HG02642 (cell line): ENCODE measurements at regions not wholly inside any gene's neighbourhood (a gene's known extent, or its start where the extent isn't known, plus 50 kb on each side); places are given as distances from the start of the nearest gene placed in this dataset.

Experiments
- ATAC-seq: cut with Tn5 transposase; IDR thresholded peaks from one replicate; pipeline ENCODE4 v1.9.1; 2021; ENCODE audit warnings: mild to moderate bottlenecking; ENCODE audit not compliant: unreplicated experiment, poor library complexity

DNA sequence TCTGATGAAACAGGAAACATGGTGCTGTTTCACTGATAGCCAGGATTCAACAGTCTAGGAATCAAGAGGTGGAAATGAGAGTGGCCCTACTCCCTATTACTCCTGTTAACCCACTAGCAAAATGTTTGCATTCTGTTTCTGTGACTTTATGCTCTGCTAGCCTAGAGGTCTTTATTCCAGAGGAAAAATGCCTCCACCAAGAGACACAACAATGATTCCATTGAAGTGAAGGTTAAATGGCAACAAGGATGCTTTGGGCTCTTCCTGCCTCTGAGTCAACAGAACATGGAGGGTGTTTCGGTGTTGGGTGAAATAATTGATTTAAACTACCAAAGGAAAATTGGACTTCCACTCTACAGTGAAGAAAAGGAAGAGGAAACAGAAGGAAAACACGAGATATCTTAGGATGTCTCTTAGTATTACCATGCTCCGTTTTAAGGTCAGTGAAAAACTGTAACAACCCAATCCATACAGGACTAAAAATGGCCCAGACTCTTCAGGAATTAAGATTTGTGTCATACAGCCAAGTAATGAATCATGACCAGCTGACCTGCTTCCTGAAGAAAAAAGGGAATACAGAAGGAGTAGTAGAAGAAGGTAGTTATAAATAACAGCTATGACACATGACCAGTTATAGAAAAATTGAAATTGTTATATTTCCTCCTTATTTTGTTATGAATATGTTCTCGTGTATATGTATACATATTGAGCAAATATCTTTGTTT is 1237.8 kb downstream of the NCAM2 start:
- no peak for ATAC-seq

DNA sequence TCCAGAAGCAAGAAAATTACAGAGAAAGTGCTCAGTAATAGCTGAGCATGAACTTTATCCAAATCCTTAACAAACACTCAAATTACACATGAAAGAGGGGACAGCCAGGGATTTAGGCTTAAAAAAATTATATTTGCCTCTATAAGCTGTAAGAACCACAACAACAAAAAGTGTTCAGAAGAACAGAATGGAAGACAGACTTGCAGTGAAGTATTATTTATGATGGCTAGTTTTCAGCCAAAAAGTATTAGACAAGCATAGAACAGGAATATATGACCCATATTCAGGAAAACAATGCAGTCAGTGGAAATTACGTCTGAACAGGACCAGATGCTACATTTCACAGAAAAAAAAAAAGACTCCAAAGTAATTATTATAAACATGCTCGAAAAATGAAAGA is 1246.3 kb downstream of the NCAM2 start:
- ATAC-seq: no peak

DNA sequence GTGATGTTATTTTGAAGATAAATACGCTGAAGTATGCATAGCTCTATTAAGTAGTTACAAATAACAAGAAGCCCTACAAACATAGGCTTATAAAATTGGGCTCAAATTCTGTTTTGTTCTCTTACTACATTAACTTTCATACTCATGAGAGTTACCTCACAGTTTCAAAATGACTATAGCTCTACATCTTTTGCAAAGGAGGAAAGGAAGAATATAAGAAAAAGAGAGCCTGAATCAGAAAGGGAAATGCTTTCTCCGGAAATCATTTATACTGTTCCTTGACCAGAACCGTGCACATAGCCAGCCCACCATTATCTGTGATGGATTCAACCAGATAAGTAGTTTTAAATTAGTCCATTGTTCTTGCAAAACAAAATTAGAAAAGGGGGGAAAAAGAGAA is 1252.1 kb downstream of the NCAM2 start:
- ATAC-seq: no peak

- ATAC-seq: no peak
These were observed 1255.6 kb downstream of the NCAM2 start for GRCh38 chr21:22253761-22254160.

DNA sequence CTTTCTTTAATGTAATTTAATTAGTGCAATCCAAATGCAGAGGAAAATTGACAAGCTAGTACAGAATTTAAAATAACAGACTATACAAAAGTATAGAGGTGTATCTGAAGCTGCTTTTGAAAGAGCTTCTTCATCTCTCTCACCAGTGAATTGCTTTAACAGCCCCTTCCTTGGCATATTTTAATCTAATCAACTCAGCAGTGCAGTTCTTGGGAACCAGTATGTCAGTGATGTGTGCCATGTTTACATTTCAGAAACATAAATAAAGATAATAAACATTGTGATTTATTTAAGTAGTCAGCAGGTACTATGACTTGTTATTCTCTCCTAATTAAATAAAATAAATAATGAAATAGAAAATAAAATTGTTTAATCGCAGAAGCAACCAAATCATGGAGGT is 1260.6 kb downstream of the NCAM2 start:
- ATAC-seq: no peak

GRCh38 chr21:22260274-22260673 is 1262.1 kb downstream of the NCAM2 start:
- ATAC-seq: no peak

- no peak for ATAC-seq
These were observed 1265.7 kb downstream of the NCAM2 start for GRCh38 chr21:22263890-22264289.

GRCh38 chr21:22277341-22277740 is 1279.1 kb downstream of the NCAM2 start:
- no peak for ATAC-seq

DNA sequence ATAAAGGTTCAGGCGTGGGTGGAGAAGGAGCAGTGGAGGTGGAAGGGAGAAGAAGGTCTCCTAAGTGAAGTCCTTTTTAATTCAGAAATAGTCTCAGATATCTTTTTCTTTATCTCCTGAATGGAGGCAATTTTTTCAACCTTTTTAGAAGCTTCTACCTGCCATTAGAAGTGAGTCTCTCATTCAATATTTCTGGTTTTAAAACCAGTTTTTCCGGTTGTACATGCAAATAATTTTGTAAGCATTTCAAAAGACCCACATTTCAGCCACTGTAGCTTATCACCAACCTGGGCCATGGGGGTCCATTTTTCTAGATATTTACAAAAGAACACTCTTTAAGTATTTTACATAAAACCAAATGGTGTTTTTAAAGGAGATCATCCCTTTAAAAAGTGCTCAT is 1280.2 kb downstream of the NCAM2 start:
- ATAC-seq: no peak

DNA sequence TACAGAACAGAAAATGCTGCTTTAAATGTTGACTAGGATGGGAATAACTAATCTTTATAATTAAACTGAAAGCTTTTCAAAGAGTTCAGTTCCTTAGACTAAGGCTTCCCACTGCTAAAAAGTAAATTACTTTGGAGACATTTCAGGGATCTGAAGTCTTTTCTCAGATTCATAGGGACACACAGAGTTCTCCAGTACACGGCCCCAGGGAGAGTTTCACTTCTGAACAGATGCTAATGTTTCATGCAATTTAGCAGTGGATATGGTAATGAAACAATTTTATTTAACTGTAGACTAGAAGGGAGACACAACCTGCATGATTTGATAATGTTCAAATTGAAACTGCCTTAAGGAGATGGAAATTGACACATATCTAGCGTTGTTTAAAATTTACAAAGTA is 1282.6 kb downstream of the NCAM2 start:
- ATAC-seq: no peak

- ATAC-seq: no peak
These were observed 1290.8 kb downstream of the NCAM2 start for GRCh38 chr21:22288885-22289499.

- ATAC-seq: no peak
These were observed 1293.9 kb downstream of the NCAM2 start for GRCh38 chr21:22292144-22292543.

GRCh38 chr21:22297575-22297974 is 1299.4 kb downstream of the NCAM2 start:
- no peak for ATAC-seq

- no peak for ATAC-seq
These were observed 1313.7 kb downstream of the NCAM2 start for GRCh38 chr21:22311741-22312462.

- no peak for ATAC-seq
These were observed 1316.8 kb downstream of the NCAM2 start for GRCh38 chr21:22314963-22315362.

DNA sequence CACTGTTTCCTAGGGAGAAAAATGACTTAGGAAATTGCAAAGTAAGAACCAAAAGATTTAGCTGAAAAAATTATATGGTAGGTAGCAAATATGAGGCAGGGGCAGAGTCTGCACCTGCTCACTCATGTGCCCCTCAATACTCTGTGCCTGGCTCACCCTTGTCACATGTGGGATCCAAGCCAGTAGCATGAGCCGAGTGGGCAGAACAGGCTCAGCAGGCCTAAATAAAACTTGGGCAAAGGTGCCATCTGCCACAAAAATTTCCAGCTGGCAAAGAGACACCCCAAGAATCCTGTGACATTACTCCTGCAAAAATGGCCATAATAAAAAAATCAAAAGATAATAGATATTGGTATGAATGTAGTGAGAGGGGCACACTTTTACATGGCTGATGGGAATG is 1321.2 kb downstream of the NCAM2 start:
- no peak for ATAC-seq

DNA sequence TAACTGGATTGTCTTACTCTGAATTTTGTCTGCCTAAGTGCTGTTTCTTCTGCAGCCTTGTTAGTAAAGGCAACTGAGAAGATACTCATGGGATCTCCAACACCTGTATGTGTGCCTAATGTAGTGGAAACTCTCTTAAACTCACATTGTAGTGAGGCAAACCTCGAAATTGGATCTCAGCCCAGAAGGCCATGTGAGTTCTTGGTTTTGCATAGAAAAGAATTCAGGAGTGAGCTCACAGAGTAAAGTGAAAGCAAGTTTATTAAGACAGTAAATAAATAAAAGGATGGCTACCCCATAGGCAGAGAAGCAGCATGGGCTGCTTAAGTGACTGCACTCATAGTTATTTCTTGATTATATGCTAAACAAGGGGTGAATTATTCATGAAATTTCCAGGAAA is 1344.7 kb downstream of the NCAM2 start:
- no peak for ATAC-seq

DNA sequence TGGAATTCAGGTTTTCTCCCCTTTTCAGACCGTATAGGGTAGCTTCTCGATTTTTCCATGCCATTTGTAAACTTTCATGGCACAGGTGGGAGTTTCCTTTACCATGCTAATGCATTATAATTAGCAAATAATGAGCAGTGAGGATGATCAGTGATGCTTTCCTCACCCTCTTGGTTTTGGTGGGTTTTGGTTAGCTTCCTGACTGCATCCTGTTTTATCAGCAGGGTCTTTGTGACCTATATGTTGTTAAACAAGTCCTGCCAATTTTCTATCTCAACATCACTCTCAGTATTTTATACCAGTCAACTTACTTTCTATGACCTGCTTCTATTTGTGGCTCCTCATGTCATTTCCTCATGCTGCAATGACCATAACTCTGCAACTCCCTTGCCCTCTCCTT is 1345.1 kb downstream of the NCAM2 start:
- ATAC-seq: no peak

GRCh38 chr21:22343721-22344120 is 1345.5 kb downstream of the NCAM2 start:
- ATAC-seq: no peak

- no peak for ATAC-seq
These were observed 1347.4 kb downstream of the NCAM2 start for GRCh38 chr21:22345624-22346023.

DNA sequence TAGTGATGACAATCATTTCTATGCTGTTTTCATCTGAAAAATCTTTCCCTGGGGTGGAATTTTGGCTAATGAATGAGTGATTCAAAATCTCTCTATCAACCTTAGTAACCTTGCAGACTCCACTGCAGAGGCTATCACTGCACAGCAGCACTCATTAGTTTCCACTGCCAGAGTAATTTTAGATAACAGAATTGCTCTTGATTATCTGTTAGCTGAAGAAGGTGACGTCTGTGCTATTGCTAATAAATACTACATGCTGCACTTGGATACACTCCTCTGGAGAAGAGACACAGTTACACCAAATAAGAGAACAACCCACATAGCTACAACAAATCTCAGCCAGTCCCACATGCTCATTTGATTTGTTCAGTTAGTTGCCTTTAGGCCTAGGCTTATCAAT is 1348.4 kb downstream of the NCAM2 start:
- no peak for ATAC-seq

GRCh38 chr21:22351076-22351475 is 1352.9 kb downstream of the NCAM2 start:
- ATAC-seq: no peak
